A549 (cell line): ENCODE measurements at regions not wholly inside any gene's neighbourhood (a gene's known extent, or its start where the extent isn't known, plus 50 kb on each side); places are given as distances from the start of the nearest gene placed in this dataset.

Source experiments
- ATAC-seq, 2 experiments: fragments of 200-7000 bp in 1 of 2; fragments of >200 bp in 1 of 2; cut with Nextera tagmentation in 1 of 2; cut with Tn5 transposase in 1 of 2; 3 replicates each; pipeline versions ENCODE4 v1.8.0 to v1.9.1; 2018 to 2020; ENCODE audit warnings: mild to moderate bottlenecking in 1 of 2, moderate library complexity in 1 of 2
- CTCF ChIA-PET: fragments of 300-600 bp; sonication (Branson Sonifier 250); formaldehyde crosslinking; extraction: SDS; loops from one replicate; lab custom pipeline; 2021; ENCODE audit warnings: antibody characterized with exemption, inconsistent platforms; lab: Yijun Ruan, JAX
- POLR2A ChIA-PET: fragments of 350-600 bp; formaldehyde crosslinking; extraction: SDS; loops from one replicate; lab custom pipeline; 2021; ENCODE audit warnings: antibody characterized with exemption, inconsistent platforms; lab: Yijun Ruan, JAX
- DNase-seq, 2 experiments: peaks; one replicate each; pipeline versions ENCODE4 v3.0.0 to v3.0.0-alpha.2; 2011 to 2016; ENCODE audit warnings: low read depth in 1 of 2, low spot score in 1 of 2
- FAIRE-seq: peaks from 2 replicates; lab custom pipeline; 2011; peaks lifted over from hg19 to GRCh38; lab: Jason Lieb, UNC
- H3K27ac ChIP-seq, 2 experiments: fragments of >200 bp; sonication (Bioruptor Twin); formaldehyde crosslinking; 3 replicates each; pipeline ENCODE4 v1.5.1; 2016 to 2017
- H3K4me1 ChIP-seq: fragments of >200 bp; sonication (Bioruptor Twin); formaldehyde crosslinking; 3 replicates; pipeline ENCODE4 v1.6.1; 2016
- H3K4me2 ChIP-seq: fragments of >200 bp; sonication (Bioruptor Twin); formaldehyde crosslinking; 3 replicates; pipeline ENCODE4 v1.6.1; 2016
- H3K4me3 ChIP-seq: fragments of >200 bp; sonication (Bioruptor Twin); formaldehyde crosslinking; 3 replicates; pipeline ENCODE4 v1.5.1; 2016
- H3K9me3 ChIP-seq: fragments of >200 bp; sonication (Bioruptor Twin); formaldehyde crosslinking; 3 replicates; pipeline ENCODE4 v1.6.1; 2016
- CBX2 ChIP-seq: fragments of 200-600 bp; sonication (generic); IDR thresholded peaks from 2 replicates; pipeline ENCODE4 v1.6.1; 2016; ENCODE audit warnings: low read depth, mild to moderate bottlenecking, borderline replicate concordance
- CHD2 ChIP-seq: fragments of 150-350 bp; IDR thresholded peaks from 2 replicates; pipeline ENCODE4 v1.6.1; 2014; ENCODE audit warnings: low read length; ENCODE audit not compliant: partially characterized antibody
- CHD4 ChIP-seq: fragments of 200-600 bp; sonication (generic); IDR thresholded peaks from 2 replicates; pipeline ENCODE4 v1.6.1; 2016; ENCODE audit warnings: antibody characterized with exemption, mild to moderate bottlenecking, borderline replicate concordance
- E2F6 ChIP-seq: IDR thresholded peaks from 2 replicates; pipeline ENCODE4 v1.6.1; 2012; ENCODE audit warnings: low read depth, borderline replicate concordance
- EHMT2 ChIP-seq: fragments of 200-600 bp; sonication (generic); IDR thresholded peaks from 2 replicates; pipeline ENCODE4 v1.6.1; 2016; ENCODE audit warnings: antibody characterized with exemption, low read depth, mild to moderate bottlenecking, moderate library complexity
- EP300 ChIP-seq, 2 experiments: fragments of >200 bp; sonication (Bioruptor Twin); formaldehyde crosslinking; IDR thresholded peaks; 2 replicates in 1 of 2; 3 replicates in 1 of 2; pipeline ENCODE4 v1.6.1; 2016 to 2017
- ESRRA ChIP-seq: fragments of 150-350 bp; IDR thresholded peaks from 2 replicates; pipeline ENCODE4 v1.6.1; 2014; ENCODE audit warnings: mild to moderate bottlenecking, low read length, borderline replicate concordance
- FOSB ChIP-seq: fragments of 250-450 bp; sonication (Bioruptor Pico); IDR thresholded peaks from 2 replicates; pipeline ENCODE4 v1.5.0; 2020; ENCODE audit warnings: mild to moderate bottlenecking, moderate library complexity
- GATA3 ChIP-seq: IDR thresholded peaks from 2 replicates; pipeline ENCODE4 v1.6.1; 2012; ENCODE audit warnings: borderline replicate concordance
- HEYL ChIP-seq: fragments of 250-450 bp; sonication (Bioruptor Pico); IDR thresholded peaks from 2 replicates; pipeline ENCODE4 v1.8.0; 2021; ENCODE audit warnings: mild to moderate bottlenecking, moderate library complexity
- HOXA7 ChIP-seq: fragments of 250-450 bp; sonication (Bioruptor Pico); IDR thresholded peaks from 2 replicates; pipeline ENCODE4 v1.5.0; 2020; ENCODE audit warnings: mild to moderate bottlenecking, moderate library complexity
- HOXB13 ChIP-seq: fragments of 250-450 bp; sonication (Bioruptor Pico); IDR thresholded peaks from 2 replicates; pipeline ENCODE4 v1.5.0; 2020; ENCODE audit warnings: low read depth, mild to moderate bottlenecking, moderate library complexity
- HOXB5 ChIP-seq: fragments of 250-450 bp; sonication (Bioruptor Pico); IDR thresholded peaks from 2 replicates; pipeline ENCODE4 v1.5.0; 2020; ENCODE audit warnings: mild to moderate bottlenecking, moderate library complexity
- JUNB ChIP-seq: fragments of >200 bp; sonication (Bioruptor Twin); formaldehyde crosslinking; IDR thresholded peaks from 2 replicates; pipeline ENCODE4 v1.6.1; 2016
- MAX ChIP-seq: IDR thresholded peaks from 2 replicates; pipeline ENCODE4 v1.6.1; 2012
- NFE2L2 ChIP-seq: fragments of 150-350 bp; conservative IDR thresholded peaks from 2 replicates; pipeline ENCODE4 v1.6.1; 2014; ENCODE audit warnings: low read length
- NPAS2 ChIP-seq: fragments of 250-450 bp; sonication (Bioruptor Pico); IDR thresholded peaks from 2 replicates; pipeline ENCODE4 v1.8.0; 2022; ENCODE audit warnings: mild to moderate bottlenecking, moderate library complexity, borderline replicate concordance
- POLR2AphosphoS2 ChIP-seq: conservative IDR thresholded peaks from 2 replicates; pipeline ENCODE4 v1.6.1; 2012; ENCODE audit warnings: low read length, improper control_type of control experiment, inconsistent platforms
- REST ChIP-seq: fragments of 200-600 bp; sonication (generic); IDR thresholded peaks from 2 replicates; pipeline ENCODE4 v1.6.1; 2016; ENCODE audit warnings: antibody characterized with exemption, mild to moderate bottlenecking, moderate library complexity
- RNF2 ChIP-seq: fragments of 200-600 bp; sonication (generic); IDR thresholded peaks from 2 replicates; pipeline ENCODE4 v1.6.1; 2016; ENCODE audit warnings: low read depth, mild to moderate bottlenecking, antibody characterized with exemption, moderate library complexity, borderline replicate concordance
- SMC3 ChIP-seq: fragments of >200 bp; sonication (Bioruptor Twin); formaldehyde crosslinking; IDR thresholded peaks from 3 replicates; pipeline ENCODE4 v1.6.1; 2018; ENCODE audit warnings: inconsistent platforms
- SREBF2 ChIP-seq: fragments of 450-650 bp; IDR thresholded peaks from 2 replicates; pipeline ENCODE4 v1.6.1; 2014; ENCODE audit warnings: mild to moderate bottlenecking, moderate library complexity
- ZC3H11A ChIP-seq: fragments of 450-650 bp; IDR thresholded peaks from 2 replicates; pipeline ENCODE4 v1.6.1; 2014; ENCODE audit warnings: antibody characterized with exemption, mild to moderate bottlenecking
- WGBS: methylation state at CpG from one replicate; pipeline ENCODE4 v1.1.6; 2017; ENCODE audit errors: missing lambda C conversion rate; 5-methylcytosine and 5-hydroxymethylcytosine counted together
- TF ChIP-seq, protein P1 (sequence below): fragments of 150-350 bp; IDR thresholded peaks from 2 replicates; pipeline ENCODE4 v1.6.1; 2014; ENCODE audit warnings: low read depth, mild to moderate bottlenecking, low read length
- TF ChIP-seq, protein P2 (sequence below): fragments of >200 bp; sonication (Bioruptor Twin); formaldehyde crosslinking; IDR thresholded peaks from 2 replicates; pipeline ENCODE4 v1.6.1; 2016
- TF ChIP-seq, protein P3 (sequence below): fragments of >200 bp; sonication (Bioruptor Twin); formaldehyde crosslinking; IDR thresholded peaks from 3 replicates; pipeline ENCODE4 v1.5.1; 2016
- TF ChIP-seq, protein P4 (sequence below): IDR thresholded peaks from 2 replicates; pipeline ENCODE4 v1.6.1; 2012

DNA sequence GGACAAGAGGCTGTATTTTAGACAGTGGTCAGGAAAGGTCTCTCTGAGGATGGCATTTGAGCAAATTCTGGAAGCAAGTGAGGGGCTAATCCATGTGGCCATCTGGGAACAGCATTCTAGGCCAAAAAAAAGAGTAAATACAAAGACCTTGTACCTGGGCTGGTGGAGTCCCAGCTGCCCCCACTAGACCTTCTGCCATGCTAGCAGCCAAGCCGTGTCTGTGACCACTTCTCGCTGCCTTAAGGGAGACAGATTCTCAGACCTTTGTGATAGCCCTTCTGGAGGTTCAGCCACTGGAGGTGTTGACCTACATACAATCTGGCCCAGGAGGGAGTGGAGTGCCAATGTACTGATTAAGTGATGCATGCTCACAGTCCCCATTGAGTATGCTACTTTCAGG lies 506.2 kb downstream of the MID1IP1 start:
- CTCF ChIA-PET: no interaction called here

GRCh38 chrX:39308126-39308525 lies 506.9 kb downstream of the MID1IP1 start:
- H3K27ac ChIP-seq: no peak overlapping the region
- ChIA-PET CTCF (no interaction called here), POLR2A (no interaction called here)
- no peaks in the 10 kb centered on the region for H3K4me1 ChIP-seq
- H3K4me3 ChIP-seq: no peak overlapping the region
- no peaks in the 10 kb centered on the region for H3K9me3 ChIP-seq
- FAIRE-seq (no peak), ATAC-seq (no peak), DNase-seq (no peak)
- H3K4me2 ChIP-seq: no peak overlapping the region
- 13% methylated on average over 1 of the region's 1 CpG for WGBS
- TF ChIP-seq EP300 (IDR thresholded peaks at IDR 0.05): no peak
- TF ChIP-seq GATA3: no peak
- no peak for TF ChIP-seq FOSB (CRISPR knock-in tag)
- no peak for TF ChIP-seq ZC3H11A
- no peak for TF ChIP-seq REST
- TF ChIP-seq, protein P1, sequence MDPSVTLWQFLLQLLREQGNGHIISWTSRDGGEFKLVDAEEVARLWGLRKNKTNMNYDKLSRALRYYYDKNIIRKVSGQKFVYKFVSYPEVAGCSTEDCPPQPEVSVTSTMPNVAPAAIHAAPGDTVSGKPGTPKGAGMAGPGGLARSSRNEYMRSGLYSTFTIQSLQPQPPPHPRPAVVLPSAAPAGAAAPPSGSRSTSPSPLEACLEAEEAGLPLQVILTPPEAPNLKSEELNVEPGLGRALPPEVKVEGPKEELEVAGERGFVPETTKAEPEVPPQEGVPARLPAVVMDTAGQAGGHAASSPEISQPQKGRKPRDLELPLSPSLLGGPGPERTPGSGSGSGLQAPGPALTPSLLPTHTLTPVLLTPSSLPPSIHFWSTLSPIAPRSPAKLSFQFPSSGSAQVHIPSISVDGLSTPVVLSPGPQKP: no peak
- TF ChIP-seq, protein P2, sequence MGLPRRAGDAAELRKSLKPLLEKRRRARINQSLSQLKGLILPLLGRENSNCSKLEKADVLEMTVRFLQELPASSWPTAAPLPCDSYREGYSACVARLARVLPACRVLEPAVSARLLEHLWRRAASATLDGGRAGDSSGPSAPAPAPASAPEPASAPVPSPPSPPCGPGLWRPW: no peak
- no peak for TF ChIP-seq SMC3
- TF ChIP-seq, protein P3, sequence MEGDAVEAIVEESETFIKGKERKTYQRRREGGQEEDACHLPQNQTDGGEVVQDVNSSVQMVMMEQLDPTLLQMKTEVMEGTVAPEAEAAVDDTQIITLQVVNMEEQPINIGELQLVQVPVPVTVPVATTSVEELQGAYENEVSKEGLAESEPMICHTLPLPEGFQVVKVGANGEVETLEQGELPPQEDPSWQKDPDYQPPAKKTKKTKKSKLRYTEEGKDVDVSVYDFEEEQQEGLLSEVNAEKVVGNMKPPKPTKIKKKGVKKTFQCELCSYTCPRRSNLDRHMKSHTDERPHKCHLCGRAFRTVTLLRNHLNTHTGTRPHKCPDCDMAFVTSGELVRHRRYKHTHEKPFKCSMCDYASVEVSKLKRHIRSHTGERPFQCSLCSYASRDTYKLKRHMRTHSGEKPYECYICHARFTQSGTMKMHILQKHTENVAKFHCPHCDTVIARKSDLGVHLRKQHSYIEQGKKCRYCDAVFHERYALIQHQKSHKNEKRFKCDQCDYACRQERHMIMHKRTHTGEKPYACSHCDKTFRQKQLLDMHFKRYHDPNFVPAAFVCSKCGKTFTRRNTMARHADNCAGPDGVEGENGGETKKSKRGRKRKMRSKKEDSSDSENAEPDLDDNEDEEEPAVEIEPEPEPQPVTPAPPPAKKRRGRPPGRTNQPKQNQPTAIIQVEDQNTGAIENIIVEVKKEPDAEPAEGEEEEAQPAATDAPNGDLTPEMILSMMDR: no peak
- TF ChIP-seq RNF2: no peak
- no peak for TF ChIP-seq E2F6
- TF ChIP-seq NPAS2 (CRISPR knock-in tag): no peak
- TF ChIP-seq, protein P4, sequence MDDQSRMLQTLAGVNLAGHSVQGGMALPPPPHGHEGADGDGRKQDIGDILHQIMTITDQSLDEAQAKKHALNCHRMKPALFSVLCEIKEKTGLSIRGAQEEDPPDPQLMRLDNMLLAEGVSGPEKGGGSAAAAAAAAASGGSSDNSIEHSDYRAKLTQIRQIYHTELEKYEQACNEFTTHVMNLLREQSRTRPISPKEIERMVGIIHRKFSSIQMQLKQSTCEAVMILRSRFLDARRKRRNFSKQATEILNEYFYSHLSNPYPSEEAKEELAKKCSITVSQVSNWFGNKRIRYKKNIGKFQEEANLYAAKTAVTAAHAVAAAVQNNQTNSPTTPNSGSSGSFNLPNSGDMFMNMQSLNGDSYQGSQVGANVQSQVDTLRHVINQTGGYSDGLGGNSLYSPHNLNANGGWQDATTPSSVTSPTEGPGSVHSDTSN: no peak
- no peak for TF ChIP-seq POLR2AphosphoS2
- no peak for TF ChIP-seq HOXA7
- no peak for TF ChIP-seq NFE2L2
- TF ChIP-seq ESRRA: no peak
- TF ChIP-seq HOXB5 (CRISPR knock-in tag): no peak
- TF ChIP-seq CBX2: no peak

More for the DNA sequence above, 506.2 kb downstream of the MID1IP1 start:
- H3K9me3 ChIP-seq: no peaks in the 10 kb centered on the region
- no peak for FAIRE-seq
- no peak for TF ChIP-seq CHD4
- no peak for TF ChIP-seq SMC3
- no peak for TF ChIP-seq ZC3H11A
- TF ChIP-seq, protein P1: no peak
- TF ChIP-seq CHD2: no peak
- no peak for TF ChIP-seq EP300 (IDR thresholded peaks at IDR 0.05)
- TF ChIP-seq HOXB13 (CRISPR knock-in tag): no peak
- no peak for TF ChIP-seq HEYL
- TF ChIP-seq E2F6: no peak
- TF ChIP-seq EHMT2: no peak
- no peak for TF ChIP-seq MAX
- TF ChIP-seq SREBF2: no peak
- no peak for TF ChIP-seq JUNB
- no peak for DNase-seq
- H3K4me3 ChIP-seq: no peak overlapping the region
- ATAC-seq: no peak
- POLR2A ChIA-PET: no interaction called here
- no peak overlapping the region for H3K27ac ChIP-seq
- H3K4me2 ChIP-seq: no peak overlapping the region
- 50% methylated on average over 2 of the region's 2 CpGs for WGBS
- H3K4me1 ChIP-seq: no peaks in the 10 kb centered on the region
